ENCODE measurements at regions not wholly inside any gene's neighbourhood (a gene's known extent, or its start where the extent isn't known, plus 50 kb on each side); places are given as distances from the start of the nearest gene placed in this dataset.
"Not testable (repeated sequence)": the region's sequence is repeated elsewhere in the genome, so short reads cannot be mapped to it uniquely, and the experiment has no call there.

DNA sequence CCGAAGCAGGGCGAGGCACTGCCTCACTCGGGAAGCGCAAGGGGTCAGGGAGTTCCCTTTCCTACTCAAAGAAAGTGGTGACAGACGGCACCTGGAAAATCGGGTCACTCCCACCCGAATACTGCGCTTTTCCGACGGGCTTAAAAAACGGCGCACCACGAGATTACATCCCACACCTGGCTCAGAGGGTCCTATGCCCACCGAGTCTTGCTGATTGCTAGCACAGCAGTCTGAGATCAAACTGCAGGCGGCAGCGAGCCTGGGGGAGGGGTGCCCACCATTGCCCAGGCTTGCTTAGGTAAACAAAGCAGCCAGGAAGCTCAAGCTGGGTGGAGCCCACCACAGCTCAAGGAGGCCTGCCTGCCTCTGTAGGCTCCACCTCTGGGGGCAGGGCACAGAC, 549.4 kb downstream of the KIF20B start:
- TF ChIP-seq RAD21, JUND (IDR thresholded peaks at IDR 0.05): not testable (repeated sequence)
- TF ChIP-seq, protein P1, sequence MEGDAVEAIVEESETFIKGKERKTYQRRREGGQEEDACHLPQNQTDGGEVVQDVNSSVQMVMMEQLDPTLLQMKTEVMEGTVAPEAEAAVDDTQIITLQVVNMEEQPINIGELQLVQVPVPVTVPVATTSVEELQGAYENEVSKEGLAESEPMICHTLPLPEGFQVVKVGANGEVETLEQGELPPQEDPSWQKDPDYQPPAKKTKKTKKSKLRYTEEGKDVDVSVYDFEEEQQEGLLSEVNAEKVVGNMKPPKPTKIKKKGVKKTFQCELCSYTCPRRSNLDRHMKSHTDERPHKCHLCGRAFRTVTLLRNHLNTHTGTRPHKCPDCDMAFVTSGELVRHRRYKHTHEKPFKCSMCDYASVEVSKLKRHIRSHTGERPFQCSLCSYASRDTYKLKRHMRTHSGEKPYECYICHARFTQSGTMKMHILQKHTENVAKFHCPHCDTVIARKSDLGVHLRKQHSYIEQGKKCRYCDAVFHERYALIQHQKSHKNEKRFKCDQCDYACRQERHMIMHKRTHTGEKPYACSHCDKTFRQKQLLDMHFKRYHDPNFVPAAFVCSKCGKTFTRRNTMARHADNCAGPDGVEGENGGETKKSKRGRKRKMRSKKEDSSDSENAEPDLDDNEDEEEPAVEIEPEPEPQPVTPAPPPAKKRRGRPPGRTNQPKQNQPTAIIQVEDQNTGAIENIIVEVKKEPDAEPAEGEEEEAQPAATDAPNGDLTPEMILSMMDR (IDR thresholded peaks at IDR 0.05; ENCODE audit: low read depth, low read length, missing input control) = not testable (repeated sequence)
